AG04449 (cell line): ENCODE measurements at regions not wholly inside any gene's neighbourhood (a gene's known extent, or its start where the extent isn't known, plus 50 kb on each side); places are given as distances from the start of the nearest gene placed in this dataset.

ENCODE experiments used
- CTCF ChIA-PET: fragments of 350-600 bp; formaldehyde crosslinking; extraction: SDS; loops from one replicate; lab custom pipeline; 2021; ENCODE audit warnings: antibody characterized with exemption; lab: Yijun Ruan, JAX
- POLR2A ChIA-PET: fragments of 400-600, 350-600 bp; formaldehyde crosslinking; extraction: SDS; loops from one replicate; lab custom pipeline; 2020; ENCODE audit warnings: antibody characterized with exemption, inconsistent platforms; lab: Yijun Ruan, JAX
- DNase-seq: peaks from one replicate; pipeline ENCODE4 v3.0.0-alpha.2; 2010; ENCODE audit warnings: low read depth, low spot score
- H3K4me3 ChIP-seq: 2 replicates; pipeline ENCODE4 v1.5.1; 2011; ENCODE audit warnings: low read depth, mild to moderate bottlenecking, control low read depth, low read length
- TF ChIP-seq, protein P1 (sequence below): IDR thresholded peaks from one replicate; pipeline ENCODE4 v1.5.1; 2011; ENCODE audit warnings: mild to moderate bottlenecking, moderate library complexity, low read length, control low read depth, inconsistent platforms; ENCODE audit not compliant: insufficient read depth; ENCODE audit errors: missing control alignments

DNA sequence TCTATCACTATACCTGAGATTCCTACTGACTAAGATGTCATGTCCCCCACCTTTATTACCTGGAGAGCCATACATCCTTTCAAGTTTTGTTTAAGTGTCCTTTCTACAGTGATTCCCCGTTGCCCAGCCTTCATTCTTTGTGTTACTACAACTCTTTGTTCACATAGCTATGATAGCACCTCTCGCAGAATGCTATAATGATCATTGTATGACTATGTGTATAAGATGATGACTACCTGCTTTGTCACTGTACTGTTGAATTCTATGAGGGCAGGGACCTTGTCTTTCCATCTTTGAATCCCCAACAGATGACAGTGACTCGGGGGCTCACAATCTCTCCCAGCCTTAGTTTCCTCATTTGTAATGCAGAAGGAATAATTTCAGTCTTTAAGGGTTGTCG is 361.2 kb downstream of the NPR3 start:
- CTCF ChIA-PET, result no interaction called here
- TF ChIP-seq, protein P1, sequence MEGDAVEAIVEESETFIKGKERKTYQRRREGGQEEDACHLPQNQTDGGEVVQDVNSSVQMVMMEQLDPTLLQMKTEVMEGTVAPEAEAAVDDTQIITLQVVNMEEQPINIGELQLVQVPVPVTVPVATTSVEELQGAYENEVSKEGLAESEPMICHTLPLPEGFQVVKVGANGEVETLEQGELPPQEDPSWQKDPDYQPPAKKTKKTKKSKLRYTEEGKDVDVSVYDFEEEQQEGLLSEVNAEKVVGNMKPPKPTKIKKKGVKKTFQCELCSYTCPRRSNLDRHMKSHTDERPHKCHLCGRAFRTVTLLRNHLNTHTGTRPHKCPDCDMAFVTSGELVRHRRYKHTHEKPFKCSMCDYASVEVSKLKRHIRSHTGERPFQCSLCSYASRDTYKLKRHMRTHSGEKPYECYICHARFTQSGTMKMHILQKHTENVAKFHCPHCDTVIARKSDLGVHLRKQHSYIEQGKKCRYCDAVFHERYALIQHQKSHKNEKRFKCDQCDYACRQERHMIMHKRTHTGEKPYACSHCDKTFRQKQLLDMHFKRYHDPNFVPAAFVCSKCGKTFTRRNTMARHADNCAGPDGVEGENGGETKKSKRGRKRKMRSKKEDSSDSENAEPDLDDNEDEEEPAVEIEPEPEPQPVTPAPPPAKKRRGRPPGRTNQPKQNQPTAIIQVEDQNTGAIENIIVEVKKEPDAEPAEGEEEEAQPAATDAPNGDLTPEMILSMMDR, result no peak

DNA sequence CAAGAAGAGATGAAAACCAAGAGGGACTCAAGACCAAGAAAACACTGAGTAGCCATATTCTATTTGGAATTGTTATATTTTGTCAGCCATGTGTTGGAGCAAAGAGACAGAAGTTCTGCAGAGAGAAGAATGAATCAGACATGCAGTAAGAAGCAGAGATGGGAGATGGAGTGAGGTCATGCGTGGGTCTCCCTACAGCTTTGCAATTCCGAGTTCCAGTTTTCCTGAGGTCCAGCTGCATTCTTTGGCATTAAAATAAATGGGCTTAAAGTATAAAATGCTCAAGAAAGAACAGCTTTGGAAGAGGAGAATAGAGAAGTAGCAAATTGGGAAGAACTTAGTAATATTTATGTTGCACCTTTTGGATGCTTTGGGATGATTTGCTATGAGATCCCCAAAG is 361.6 kb downstream of the NPR3 start:
- ChIA-PET POLR2A (no interaction called here), CTCF (no interaction called here)
- TF ChIP-seq, protein P1, result no peak
- no peak for DNase-seq
- no peak overlapping the region for H3K4me3 ChIP-seq

More for the DNA sequence above, 361.2 kb downstream of the NPR3 start:
- H3K4me3 ChIP-seq, result no peak overlapping the region
- POLR2A ChIA-PET, result no interaction called here
- no peak for DNase-seq

DNA sequence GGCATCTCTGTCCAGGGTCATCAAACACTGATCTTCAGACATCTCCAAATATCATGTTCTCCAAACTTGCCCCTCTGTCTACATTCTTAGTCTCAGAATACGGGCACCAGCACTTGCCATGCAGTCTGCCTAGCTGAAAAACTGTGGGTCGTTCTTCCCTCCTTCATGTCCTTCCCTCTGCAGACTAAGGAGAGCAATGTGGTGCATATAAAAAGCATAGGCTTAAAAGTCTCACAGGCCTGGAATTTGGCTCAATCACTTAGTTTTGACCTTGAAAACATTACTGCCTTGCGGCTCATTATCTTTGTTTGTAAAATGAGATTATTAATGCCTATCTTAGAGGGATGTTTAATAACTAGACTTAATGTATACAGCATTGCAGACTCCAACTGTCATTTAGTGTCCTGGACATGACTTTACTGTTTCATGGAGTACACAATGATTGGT is 362.8 kb downstream of the NPR3 start:
- no peak overlapping the region for H3K4me3 ChIP-seq
- ChIA-PET CTCF (no interaction called here), POLR2A (no interaction called here)
- TF ChIP-seq, protein P1, result no peak
- no peak for DNase-seq

DNA sequence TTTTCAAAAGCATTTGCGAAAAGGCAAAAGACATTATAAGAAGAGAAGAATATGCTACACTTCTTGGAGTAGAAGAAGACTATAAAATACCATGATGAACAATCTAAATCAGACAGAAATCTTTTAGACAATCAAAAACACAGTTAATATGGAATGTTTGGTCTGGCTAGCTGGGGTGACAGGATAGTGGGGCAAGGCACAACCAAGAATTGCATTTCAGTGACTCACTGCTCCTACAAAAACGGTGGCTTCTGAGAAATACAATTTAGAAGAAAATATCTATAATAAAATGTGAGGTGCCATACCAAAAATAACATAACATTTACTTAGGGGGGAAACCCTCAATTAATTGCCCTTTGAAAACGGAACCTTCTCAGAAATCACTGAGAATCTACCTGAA is 363.4 kb downstream of the NPR3 start:
- POLR2A ChIA-PET, result interaction anchor here (0.7 kb wide), 1 partner anchor 9 kb away, joined by 5 read pairs; no protein-coding TSS in a partner anchor
- DNase-seq, result no peak
- TF ChIP-seq, protein P1, result no peak
- CTCF ChIA-PET, result interaction anchor here (1.0 kb wide), 1 partner anchor 19 kb away, joined by 3 read pairs; no protein-coding TSS in a partner anchor
- H3K4me3 ChIP-seq, result no peak overlapping the region

DNA sequence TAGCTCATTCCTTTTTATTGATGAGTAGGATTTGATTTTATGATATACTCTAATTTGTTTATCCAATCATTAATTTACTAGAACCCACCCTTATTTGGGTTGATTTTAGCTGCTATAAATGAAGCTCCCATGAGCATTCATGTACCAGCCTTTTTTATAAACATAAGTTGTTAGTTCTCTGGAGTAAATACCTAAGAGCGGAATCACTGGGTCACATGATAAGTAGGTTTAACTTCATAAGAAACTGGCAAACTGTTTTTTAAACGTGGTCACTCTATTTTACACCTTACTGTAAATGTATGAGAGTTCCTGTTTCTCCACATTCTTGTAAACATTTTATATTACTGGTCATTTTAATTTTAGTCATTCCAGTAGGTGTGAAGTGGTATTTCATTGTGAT is 364.6 kb downstream of the NPR3 start:
- no peak overlapping the region for H3K4me3 ChIP-seq
- no peak for DNase-seq
- TF ChIP-seq, protein P1, result no peak
- ChIA-PET POLR2A (no interaction called here), CTCF (interaction anchor here (1.0 kb wide), 1 partner anchor 18 kb away, joined by 3 read pairs; no protein-coding TSS in a partner anchor)

DNA sequence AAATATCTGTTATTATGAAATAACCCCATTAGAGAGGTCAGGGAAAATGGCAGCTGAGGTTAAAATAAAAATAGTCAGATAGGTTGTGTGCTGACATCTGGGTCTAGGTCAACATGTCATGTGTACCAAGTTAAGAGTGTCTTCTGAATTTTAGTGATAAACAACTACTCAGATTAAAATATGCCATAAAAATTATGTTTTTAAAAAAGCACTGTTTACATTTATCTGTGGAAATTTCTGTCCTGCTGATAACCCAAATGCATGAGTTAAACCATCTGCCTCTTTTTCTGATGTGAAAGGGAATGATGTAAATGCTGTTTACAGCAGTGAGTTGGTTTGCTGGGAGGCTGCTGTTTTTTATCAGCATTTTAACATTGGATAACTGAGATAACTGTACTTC is 361.2 kb upstream of the TARS1 start:
- no peak overlapping the region for H3K4me3 ChIP-seq
- ChIA-PET POLR2A (no interaction called here), CTCF (no interaction called here)
- TF ChIP-seq, protein P1, result no peak
- DNase-seq, result no peak
